AG09309 (cell line): ENCODE measurements at regions not wholly inside any gene's neighbourhood (a gene's known extent, or its start where the extent isn't known, plus 50 kb on each side); places are given as distances from the start of the nearest gene placed in this dataset.
"Not testable (repeated sequence)": the region's sequence is repeated elsewhere in the genome, so short reads cannot be mapped to it uniquely, and the experiment has no call there.

Source experiments
- DNase-seq: peaks from one replicate; pipeline ENCODE4 v3.0.0-alpha.2; 2010; ENCODE audit warnings: low read depth
- H3K4me3 ChIP-seq: 2 replicates; pipeline ENCODE4 v1.5.1; 2011; ENCODE audit warnings: mild to moderate bottlenecking, low read depth, low read length, moderate library complexity; ENCODE audit not compliant: control insufficient read depth
- TF ChIP-seq, protein P1 (sequence below): IDR thresholded peaks from 2 replicates; pipeline ENCODE4 v1.5.1; 2011; ENCODE audit warnings: mild to moderate bottlenecking, low read depth, low read length, inconsistent platforms; ENCODE audit not compliant: insufficient read depth, control insufficient read depth; ENCODE audit errors: missing control alignments

- TF ChIP-seq, protein P1, sequence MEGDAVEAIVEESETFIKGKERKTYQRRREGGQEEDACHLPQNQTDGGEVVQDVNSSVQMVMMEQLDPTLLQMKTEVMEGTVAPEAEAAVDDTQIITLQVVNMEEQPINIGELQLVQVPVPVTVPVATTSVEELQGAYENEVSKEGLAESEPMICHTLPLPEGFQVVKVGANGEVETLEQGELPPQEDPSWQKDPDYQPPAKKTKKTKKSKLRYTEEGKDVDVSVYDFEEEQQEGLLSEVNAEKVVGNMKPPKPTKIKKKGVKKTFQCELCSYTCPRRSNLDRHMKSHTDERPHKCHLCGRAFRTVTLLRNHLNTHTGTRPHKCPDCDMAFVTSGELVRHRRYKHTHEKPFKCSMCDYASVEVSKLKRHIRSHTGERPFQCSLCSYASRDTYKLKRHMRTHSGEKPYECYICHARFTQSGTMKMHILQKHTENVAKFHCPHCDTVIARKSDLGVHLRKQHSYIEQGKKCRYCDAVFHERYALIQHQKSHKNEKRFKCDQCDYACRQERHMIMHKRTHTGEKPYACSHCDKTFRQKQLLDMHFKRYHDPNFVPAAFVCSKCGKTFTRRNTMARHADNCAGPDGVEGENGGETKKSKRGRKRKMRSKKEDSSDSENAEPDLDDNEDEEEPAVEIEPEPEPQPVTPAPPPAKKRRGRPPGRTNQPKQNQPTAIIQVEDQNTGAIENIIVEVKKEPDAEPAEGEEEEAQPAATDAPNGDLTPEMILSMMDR = no peak
- no peak for DNase-seq
- H3K4me3 ChIP-seq = no peak overlapping the region
Observed at GRCh38 chr13:58698531-58698930, 1067.0 kb downstream of the PCDH17 start.

- TF ChIP-seq, protein P1 = no peak
- DNase-seq = no peak
- H3K4me3 ChIP-seq = no peak overlapping the region
Observed at GRCh38 chr13:58704953-58705352, 1073.4 kb downstream of the PCDH17 start.

DNA sequence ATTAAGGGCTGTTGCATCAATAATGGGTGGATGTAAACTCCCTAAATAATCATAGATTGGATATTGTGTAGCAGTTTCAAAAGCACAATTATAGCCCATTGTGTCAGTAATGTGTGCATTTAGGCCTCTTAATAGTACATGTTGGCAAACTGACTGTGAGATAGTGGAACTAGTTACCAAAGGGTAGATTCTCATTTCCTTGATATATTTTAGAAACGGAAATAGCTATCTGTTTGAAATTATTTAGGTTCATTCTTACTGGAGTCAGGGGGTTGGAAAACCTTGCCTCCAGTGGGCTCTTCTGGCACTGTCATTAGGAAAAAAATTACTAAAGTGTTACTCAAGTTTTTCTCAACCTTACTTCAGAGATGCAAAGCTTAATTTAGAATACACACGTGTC is 1074.9 kb downstream of the PCDH17 start:
- DNase-seq = no peak
- TF ChIP-seq, protein P1 = no peak
- no peak overlapping the region for H3K4me3 ChIP-seq

DNA sequence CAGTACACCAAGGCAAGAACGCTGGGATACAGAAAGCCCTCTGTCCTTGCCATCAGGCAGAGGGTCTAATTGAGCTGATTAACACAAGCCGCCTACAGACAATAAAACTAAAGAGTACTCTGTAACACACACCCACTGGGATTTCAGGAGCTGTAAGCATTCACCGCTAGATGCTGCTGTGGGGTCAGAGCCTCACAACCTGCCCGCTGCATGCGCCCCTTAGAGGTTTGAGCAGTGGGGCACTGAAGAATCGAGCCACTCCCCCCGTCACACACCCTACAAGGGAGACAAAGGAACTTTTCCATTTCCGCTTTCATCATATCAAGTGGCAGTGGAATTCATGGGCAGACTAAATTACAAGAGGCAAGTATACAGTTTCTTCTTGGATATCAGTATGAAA is 1080.6 kb downstream of the PCDH17 start:
- H3K4me3 ChIP-seq = no peak overlapping the region
- TF ChIP-seq, protein P1 = no peak
- DNase-seq = no peak

DNA sequence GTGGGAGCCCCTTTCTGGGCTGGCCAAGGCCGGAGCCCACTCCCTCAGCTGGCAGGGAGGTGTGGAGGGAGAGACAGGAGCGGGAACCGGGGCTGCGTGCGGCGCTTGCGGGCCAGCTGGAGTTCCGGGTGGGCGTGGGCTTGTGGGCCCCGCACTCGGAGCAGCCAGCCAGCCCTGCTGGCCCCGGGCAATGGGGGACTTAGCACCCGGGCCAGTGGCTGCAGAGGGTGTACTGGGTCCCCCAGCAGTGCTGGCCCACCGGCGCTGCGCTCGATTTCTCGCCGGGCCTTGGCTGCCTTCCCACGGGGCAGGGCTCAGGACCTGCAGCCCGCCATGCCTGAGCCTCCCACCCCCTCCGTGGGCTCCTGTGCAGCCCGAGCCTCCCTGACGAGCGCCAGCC is 1082.5 kb downstream of the PCDH17 start:
- H3K4me3 ChIP-seq, DNase-seq: not testable (repeated sequence)

DNA sequence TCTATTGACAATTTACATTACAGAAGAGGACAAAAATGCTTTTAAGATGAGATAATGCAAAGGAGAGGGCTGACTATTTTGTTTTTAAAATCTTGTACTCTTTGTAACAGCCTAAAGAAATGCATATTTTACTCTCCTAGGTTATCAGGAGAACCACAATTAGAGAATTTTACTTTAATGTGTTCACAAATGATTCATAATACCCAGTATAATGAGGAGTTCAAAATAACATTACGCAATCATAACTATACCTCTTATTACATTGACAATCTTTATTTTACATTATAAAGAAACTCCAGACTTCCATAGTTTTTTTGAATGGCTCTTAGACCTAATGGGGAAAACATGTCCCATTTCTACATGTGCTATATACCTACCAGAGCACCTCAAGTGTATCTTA is 1089.7 kb downstream of the PCDH17 start:
- no peak overlapping the region for H3K4me3 ChIP-seq
- TF ChIP-seq, protein P1 = no peak
- DNase-seq = no peak

DNA sequence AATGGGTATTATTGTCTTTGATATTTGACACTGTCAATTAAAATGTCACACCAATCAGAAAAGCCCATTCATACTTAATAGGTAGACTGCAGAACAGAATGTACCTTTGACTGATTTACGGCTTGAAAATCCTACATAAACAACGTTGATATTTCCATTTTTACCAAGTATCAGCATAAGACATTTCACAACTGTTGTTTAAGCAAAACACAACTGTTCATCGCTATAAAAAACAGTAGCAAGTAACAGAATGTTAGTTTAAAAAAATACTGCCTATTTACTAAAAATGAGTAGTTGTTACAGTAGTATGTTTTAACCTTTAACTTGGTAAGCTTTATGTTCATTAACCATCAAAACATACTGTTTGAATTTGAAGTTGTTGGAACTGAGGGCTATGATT is 1096.6 kb downstream of the PCDH17 start:
- TF ChIP-seq, protein P1 = no peak
- no peak overlapping the region for H3K4me3 ChIP-seq
- DNase-seq = no peak

DNA sequence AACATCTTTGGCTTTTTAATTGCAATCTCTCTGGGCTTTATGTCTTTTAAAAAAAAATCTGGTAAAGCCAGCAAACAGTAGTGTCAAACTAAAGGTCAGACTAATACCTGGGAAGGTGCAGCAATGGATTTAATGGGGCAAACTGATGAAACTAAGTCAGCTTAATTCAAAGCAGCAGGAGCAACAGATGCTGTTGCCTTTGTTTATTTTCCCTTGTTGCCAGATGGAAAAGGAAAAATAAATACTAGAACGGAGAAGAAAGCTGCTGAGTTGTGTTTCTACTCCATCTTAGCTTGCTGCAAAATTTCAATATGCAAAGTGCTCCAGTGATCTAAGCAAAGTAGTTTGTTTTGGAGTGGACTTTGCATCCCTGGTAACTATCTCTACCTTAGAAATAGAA is 1097.8 kb downstream of the PCDH17 start:
- no peak for DNase-seq
- TF ChIP-seq, protein P1 = no peak
- no peak overlapping the region for H3K4me3 ChIP-seq
